Left ventricle myocardium inferior (tissue), 1 donor: ENCODE measurements at regions not wholly inside any gene's neighbourhood (a gene's known extent, or its start where the extent isn't known, plus 50 kb on each side); places are given as distances from the start of the nearest gene placed in this dataset.
"Not testable (repeated sequence)": the region's sequence is repeated elsewhere in the genome, so short reads cannot be mapped to it uniquely, and the experiment has no call there.

Experiments
- DNase-seq: peaks from one replicate; pipeline ENCODE4 v3.0.0-alpha.2; 2020
- H3K27ac ChIP-seq: fragments of 200-600 bp; replicated peaks from 2 replicates; pipeline ENCODE4 v1.8.0; 2021
- H3K27me3 ChIP-seq: fragments of 200-600 bp; 2 replicates; pipeline ENCODE4 v1.8.0; 2021; ENCODE audit warnings: low read depth
- H3K36me3 ChIP-seq: fragments of 200-600 bp; 2 replicates; pipeline ENCODE4 v1.8.0; 2021
- H3K4me1 ChIP-seq: fragments of 200-600 bp; 2 replicates; pipeline ENCODE4 v1.8.0; 2021
- H3K4me3 ChIP-seq: fragments of 200-600 bp; 2 replicates; pipeline ENCODE4 v1.8.0; 2021; ENCODE audit warnings: mild to moderate bottlenecking, moderate library complexity
- H3K9me3 ChIP-seq: fragments of 200-600 bp; replicated peaks from 2 replicates; pipeline ENCODE4 v1.8.0; 2021
- intact Hi-C: fragments of 100-400 bp; cut with micrococcal nuclease; formaldehyde crosslinking; loops from one replicate; pipeline ENCODE4 v1.11.0; 2022
- TF ChIP-seq, protein P1 (sequence below): fragments of 200-600 bp; IDR thresholded peaks from 2 replicates; pipeline ENCODE4 v1.8.0; 2021; ENCODE audit warnings: antibody characterized with exemption, mild to moderate bottlenecking, borderline replicate concordance
- donor health status: DM: no; HTN: yes; CAD: no; lungs with severe emphysema.

DNA sequence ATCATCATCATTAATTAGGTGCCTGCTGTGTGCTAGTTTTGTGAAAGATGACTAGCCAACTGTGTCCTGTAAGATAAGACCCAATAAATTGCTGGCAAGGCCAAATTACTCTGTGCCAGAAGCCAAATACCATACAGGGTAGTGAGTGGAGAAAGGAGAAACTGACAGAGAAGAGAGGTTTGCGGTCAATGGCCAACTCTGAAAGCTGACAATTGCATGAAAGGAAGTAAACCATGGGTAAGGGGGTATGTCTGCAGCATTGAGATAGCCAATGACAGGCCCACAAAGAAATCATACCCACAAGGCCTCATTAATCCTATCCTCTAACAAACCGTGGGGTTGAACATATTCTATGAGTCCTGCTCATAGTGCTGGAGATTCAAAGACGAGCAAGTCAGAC is 236.6 kb upstream of the CCDC196 start:
- peaks cover 1% of the 10 kb centered on the region for H3K27me3 ChIP-seq
- TF ChIP-seq, protein P1, sequence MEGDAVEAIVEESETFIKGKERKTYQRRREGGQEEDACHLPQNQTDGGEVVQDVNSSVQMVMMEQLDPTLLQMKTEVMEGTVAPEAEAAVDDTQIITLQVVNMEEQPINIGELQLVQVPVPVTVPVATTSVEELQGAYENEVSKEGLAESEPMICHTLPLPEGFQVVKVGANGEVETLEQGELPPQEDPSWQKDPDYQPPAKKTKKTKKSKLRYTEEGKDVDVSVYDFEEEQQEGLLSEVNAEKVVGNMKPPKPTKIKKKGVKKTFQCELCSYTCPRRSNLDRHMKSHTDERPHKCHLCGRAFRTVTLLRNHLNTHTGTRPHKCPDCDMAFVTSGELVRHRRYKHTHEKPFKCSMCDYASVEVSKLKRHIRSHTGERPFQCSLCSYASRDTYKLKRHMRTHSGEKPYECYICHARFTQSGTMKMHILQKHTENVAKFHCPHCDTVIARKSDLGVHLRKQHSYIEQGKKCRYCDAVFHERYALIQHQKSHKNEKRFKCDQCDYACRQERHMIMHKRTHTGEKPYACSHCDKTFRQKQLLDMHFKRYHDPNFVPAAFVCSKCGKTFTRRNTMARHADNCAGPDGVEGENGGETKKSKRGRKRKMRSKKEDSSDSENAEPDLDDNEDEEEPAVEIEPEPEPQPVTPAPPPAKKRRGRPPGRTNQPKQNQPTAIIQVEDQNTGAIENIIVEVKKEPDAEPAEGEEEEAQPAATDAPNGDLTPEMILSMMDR = no peak
- H3K4me1 ChIP-seq = no peaks in the 10 kb centered on the region
- H3K4me3 ChIP-seq = no peak overlapping the region
- no peak overlapping the region for H3K27ac ChIP-seq
- DNase-seq = no peak
- no peaks in the 10 kb centered on the region for H3K36me3 ChIP-seq
- intact Hi-C loops = no loop called here
- H3K9me3 ChIP-seq = no peaks in the 10 kb centered on the region

DNA sequence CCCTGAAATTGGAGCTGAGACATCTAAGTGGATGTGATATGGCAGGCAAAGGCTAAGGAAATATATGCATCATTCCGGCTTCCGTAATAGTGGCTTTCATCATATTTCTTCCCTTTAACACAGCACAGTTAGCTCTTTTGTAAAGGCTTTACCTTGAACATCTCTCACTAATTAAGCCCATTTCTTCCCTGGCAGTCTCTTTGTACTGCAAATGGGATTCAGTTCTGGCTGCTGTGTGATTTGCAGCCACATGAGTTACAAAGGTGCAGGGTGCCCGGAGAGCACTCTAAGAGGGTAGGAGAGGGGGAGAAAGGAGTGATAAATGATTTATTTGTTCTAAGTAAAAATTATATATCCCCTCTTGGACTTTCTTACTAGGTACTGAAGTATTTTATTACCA is 232.1 kb upstream of the CCDC196 start:
- H3K4me3 ChIP-seq = no peak overlapping the region
- no peaks in the 10 kb centered on the region for H3K9me3 ChIP-seq
- TF ChIP-seq, protein P1 = no peak
- no peaks in the 10 kb centered on the region for H3K4me1 ChIP-seq
- DNase-seq = no peak
- H3K27ac ChIP-seq = no peak overlapping the region
- H3K27me3 ChIP-seq = peaks cover 3% of the 10 kb centered on the region
- H3K36me3 ChIP-seq = no peaks in the 10 kb centered on the region
- intact Hi-C loops = no loop called here

DNA sequence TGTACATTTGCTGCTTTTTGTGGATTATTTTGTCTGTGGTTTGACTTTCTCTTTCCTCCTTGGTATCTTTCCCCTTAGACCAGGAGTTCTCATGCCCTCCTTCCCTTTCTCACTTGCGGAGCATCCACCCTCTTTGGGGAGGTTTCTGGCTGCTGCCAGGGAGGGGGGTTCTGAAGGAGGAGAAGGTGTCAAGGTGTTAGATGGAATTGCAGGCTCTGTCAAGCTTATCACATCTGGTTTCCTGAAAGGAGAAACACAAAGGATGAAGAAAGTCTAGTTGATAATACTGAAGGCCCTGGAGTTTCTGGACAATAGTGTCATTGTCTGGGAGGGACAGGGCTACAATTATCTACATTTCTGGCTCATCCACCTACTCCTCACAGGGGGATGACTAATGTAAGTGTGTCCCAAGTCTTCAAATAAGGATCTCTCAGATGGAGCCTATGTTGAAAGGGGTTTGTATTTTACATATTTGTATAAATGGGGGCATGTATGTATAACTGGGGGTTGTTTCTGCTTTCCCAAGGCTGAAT is 217.3 kb upstream of the CCDC196 start:
- no peak for DNase-seq
- intact Hi-C loops = no loop called here
- no peaks in the 10 kb centered on the region for H3K27me3 ChIP-seq
- H3K36me3 ChIP-seq = no peaks in the 10 kb centered on the region
- no peak overlapping the region for H3K27ac ChIP-seq
- TF ChIP-seq, protein P1 = no peak
- H3K9me3 ChIP-seq = no peaks in the 10 kb centered on the region
- no peaks in the 10 kb centered on the region for H3K4me1 ChIP-seq
- H3K4me3 ChIP-seq = no peak overlapping the region

DNA sequence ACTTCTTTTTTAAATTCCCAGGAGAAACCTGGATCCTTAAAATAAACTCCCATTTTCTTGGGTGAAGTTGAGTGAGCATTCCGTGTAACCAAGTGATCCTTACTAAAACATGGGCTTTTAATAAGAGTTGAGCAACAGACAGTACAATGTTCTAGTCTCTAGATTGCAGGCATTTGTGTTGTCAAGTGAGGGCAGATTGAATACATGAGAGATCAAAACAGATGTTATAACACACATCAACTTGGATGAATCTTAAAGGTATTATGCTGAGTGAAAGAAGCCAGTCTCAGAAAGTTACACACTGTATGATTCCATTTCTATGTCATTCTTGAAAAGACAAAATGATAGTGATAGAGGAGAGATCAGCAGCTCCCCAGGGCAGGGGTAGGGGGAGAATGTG is 213.9 kb upstream of the CCDC196 start:
- no peak for DNase-seq
- Histone ChIP-seq H3K4me1 (no peaks in the 10 kb centered on the region), H3K27me3 (no peaks in the 10 kb centered on the region), H3K36me3 (no peaks in the 10 kb centered on the region), H3K4me3 (no peak overlapping the region), H3K9me3 (no peaks in the 10 kb centered on the region), H3K27ac (no peak overlapping the region)
- intact Hi-C loops = no loop called here
- TF ChIP-seq, protein P1 = no peak

DNA sequence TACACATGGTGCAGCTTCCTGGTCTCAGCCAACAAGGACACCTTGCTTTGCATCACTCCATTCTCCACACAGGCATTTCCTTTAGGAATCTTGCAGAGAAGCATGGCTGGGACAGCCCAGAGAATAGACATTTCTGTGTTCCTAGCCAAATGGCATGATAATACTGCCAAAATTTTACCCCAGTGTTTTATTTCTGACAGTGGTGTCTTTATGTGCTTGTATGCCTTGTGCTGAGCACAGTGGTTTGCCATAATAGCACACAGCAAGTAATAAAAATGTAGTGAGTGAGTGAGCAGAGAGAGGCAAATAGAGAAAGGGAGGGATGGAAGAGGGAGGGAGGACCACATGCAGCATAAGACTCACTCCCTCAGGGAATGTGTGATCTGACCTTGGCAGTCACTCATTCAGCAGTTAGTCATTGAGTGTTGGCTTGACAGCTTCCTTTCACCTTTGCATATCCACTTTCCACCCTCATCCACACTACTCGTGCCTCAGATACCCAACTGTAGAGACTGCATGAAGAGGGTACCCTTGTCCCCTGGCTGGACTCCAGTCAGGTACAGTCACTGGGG is 212.8 kb upstream of the CCDC196 start:
- peaks cover 3% of the 10 kb centered on the region for H3K9me3 ChIP-seq
- intact Hi-C loops = no loop called here
- TF ChIP-seq, protein P1 = no peak
- no peaks in the 10 kb centered on the region for H3K4me1 ChIP-seq
- no peak for DNase-seq
- no peak overlapping the region for H3K27ac ChIP-seq
- no peak overlapping the region for H3K4me3 ChIP-seq
- no peaks in the 10 kb centered on the region for H3K27me3 ChIP-seq
- no peaks in the 10 kb centered on the region for H3K36me3 ChIP-seq

DNA sequence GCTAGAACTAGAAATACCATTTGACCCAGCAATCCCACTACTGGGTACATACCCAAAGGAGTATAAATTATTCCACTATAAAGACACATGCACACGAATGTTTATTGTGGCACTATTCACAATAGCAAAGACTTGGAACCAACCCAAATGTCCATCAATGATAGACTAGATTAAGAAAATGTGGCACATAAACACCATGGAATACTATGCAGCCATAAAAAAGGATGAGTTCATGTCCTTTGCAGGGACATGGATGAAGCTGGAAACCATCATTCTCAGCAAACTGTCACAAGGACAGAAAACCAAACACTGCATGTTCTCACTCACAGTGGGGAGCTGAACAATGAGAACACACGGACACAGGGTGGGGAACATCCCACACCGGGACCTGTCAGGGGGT is 207.8 kb upstream of the CCDC196 start:
- H3K9me3 ChIP-seq = peaks cover 14% of the 10 kb centered on the region
- DNase-seq, H3K27ac ChIP-seq, H3K36me3 ChIP-seq, H3K4me1 ChIP-seq, H3K4me3 ChIP-seq, intact Hi-C loops, H3K27me3 ChIP-seq: not testable (repeated sequence)
